ENCODE measurements at regions not wholly inside any gene's neighbourhood (a gene's known extent, or its start where the extent isn't known, plus 50 kb on each side); places are given as distances from the start of the nearest gene placed in this dataset.

GRCh38 chr9:73613092-73613701, 461.5 kb downstream of the ANXA1 start:
- Histone ChIP-seq H3K27me3 (ENCODE audit: control insufficient read depth, low read length) (no peaks in the 10 kb centered on the region), H3K9me3 (ENCODE audit: control insufficient read depth, insufficient read depth, low read length) (no peaks in the 10 kb centered on the region), H3K4me2 (ENCODE audit: low read length) (no peak overlapping the region), H3K4me3 (ENCODE audit: low read length) (no peak overlapping the region), H3K27ac (ENCODE audit: low read depth, low read length) (no peak overlapping the region), H4K20me1 (ENCODE audit: control insufficient read depth, insufficient read depth, low read depth, low read length) (no peaks in the 10 kb centered on the region), H3K9me2 (replicated peaks; ENCODE audit: control insufficient read depth, low read length) (no peaks in the 10 kb centered on the region), H3K4me1 (ENCODE audit: control insufficient read depth, low read length) (no peaks in the 10 kb centered on the region), H3K36me3 (ENCODE audit: control insufficient read depth, low read length) (no peaks in the 10 kb centered on the region), H3K79me2 (ENCODE audit: control insufficient read depth, low read length) (no peaks in the 10 kb centered on the region), H3F3A (ENCODE audit: control insufficient read depth, insufficient read depth) (no peaks in the 10 kb centered on the region)
- TF ChIP-seq, protein P1, sequence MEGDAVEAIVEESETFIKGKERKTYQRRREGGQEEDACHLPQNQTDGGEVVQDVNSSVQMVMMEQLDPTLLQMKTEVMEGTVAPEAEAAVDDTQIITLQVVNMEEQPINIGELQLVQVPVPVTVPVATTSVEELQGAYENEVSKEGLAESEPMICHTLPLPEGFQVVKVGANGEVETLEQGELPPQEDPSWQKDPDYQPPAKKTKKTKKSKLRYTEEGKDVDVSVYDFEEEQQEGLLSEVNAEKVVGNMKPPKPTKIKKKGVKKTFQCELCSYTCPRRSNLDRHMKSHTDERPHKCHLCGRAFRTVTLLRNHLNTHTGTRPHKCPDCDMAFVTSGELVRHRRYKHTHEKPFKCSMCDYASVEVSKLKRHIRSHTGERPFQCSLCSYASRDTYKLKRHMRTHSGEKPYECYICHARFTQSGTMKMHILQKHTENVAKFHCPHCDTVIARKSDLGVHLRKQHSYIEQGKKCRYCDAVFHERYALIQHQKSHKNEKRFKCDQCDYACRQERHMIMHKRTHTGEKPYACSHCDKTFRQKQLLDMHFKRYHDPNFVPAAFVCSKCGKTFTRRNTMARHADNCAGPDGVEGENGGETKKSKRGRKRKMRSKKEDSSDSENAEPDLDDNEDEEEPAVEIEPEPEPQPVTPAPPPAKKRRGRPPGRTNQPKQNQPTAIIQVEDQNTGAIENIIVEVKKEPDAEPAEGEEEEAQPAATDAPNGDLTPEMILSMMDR (IDR thresholded peaks at IDR 0.05; ENCODE audit: low read depth, low read length, poor library complexity, severe bottlenecking): no peak
- no peak for TF ChIP-seq EZH2phosphoT487 (IDR thresholded peaks at IDR 0.05; ENCODE audit: borderline replicate concordance, low read length)

- Histone ChIP-seq H3K4me2 (ENCODE audit: low read length) (no peak overlapping the region), H3K27ac (ENCODE audit: low read depth, low read length) (no peak overlapping the region), H3K4me3 (ENCODE audit: low read length) (no peak overlapping the region)
Observed at GRCh38 chr9:73615557-73615956, 463.9 kb downstream of the ANXA1 start.

DNA sequence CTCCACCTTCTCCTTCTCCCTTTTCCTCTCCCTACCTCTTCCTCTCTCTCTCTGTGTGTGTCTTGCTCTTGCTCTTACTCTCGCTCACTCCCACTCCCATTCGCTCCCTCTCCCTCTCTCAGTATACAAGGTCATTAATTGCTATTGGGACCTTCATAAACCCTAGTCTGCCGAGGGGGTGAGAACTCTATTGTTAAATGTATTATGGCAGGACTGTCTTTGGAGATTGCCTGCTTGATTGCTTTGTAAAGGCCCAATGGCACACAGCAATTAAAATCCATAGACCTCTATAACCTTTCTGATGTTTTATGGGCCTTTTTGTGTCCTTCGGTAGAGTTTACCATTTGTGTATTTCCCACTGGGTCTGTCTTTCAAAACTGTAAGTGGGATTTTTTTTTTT, 465.9 kb downstream of the ANXA1 start:
- TF ChIP-seq, protein P1 (IDR thresholded peaks at IDR 0.05; ENCODE audit: low read depth, low read length, poor library complexity, severe bottlenecking): no peak
- no peak for TF ChIP-seq EZH2phosphoT487 (IDR thresholded peaks at IDR 0.05; ENCODE audit: borderline replicate concordance, low read length)
- Histone ChIP-seq H3K27ac (ENCODE audit: low read depth, low read length) (no peak overlapping the region), H3K9me3 (ENCODE audit: control insufficient read depth, insufficient read depth, low read length) (no peaks in the 10 kb centered on the region), H3K4me3 (ENCODE audit: low read length) (no peak overlapping the region), H3K27me3 (ENCODE audit: control insufficient read depth, low read length) (no peaks in the 10 kb centered on the region), H4K20me1 (ENCODE audit: control insufficient read depth, insufficient read depth, low read depth, low read length) (no peaks in the 10 kb centered on the region), H3K4me2 (ENCODE audit: low read length) (no peak overlapping the region), H3K4me1 (ENCODE audit: control insufficient read depth, low read length) (no peaks in the 10 kb centered on the region), H3F3A (ENCODE audit: control insufficient read depth, insufficient read depth) (no peaks in the 10 kb centered on the region), H3K79me2 (ENCODE audit: control insufficient read depth, low read length) (no peaks in the 10 kb centered on the region), H3K36me3 (ENCODE audit: control insufficient read depth, low read length) (no peaks in the 10 kb centered on the region), H3K9me2 (replicated peaks; ENCODE audit: control insufficient read depth, low read length) (no peaks in the 10 kb centered on the region)

More at GRCh38 chr9:73615557-73615956, 463.9 kb downstream of the ANXA1 start:
- Histone ChIP-seq H3F3A (ENCODE audit: control insufficient read depth, insufficient read depth) (no peaks in the 10 kb centered on the region), H3K9me3 (ENCODE audit: control insufficient read depth, insufficient read depth, low read length) (no peaks in the 10 kb centered on the region), H3K27me3 (ENCODE audit: control insufficient read depth, low read length) (no peaks in the 10 kb centered on the region), H4K20me1 (ENCODE audit: control insufficient read depth, insufficient read depth, low read depth, low read length) (no peaks in the 10 kb centered on the region), H3K9me2 (replicated peaks; ENCODE audit: control insufficient read depth, low read length) (no peaks in the 10 kb centered on the region), H3K36me3 (ENCODE audit: control insufficient read depth, low read length) (no peaks in the 10 kb centered on the region), H3K79me2 (ENCODE audit: control insufficient read depth, low read length) (no peaks in the 10 kb centered on the region), H3K4me1 (ENCODE audit: control insufficient read depth, low read length) (no peaks in the 10 kb centered on the region)
- TF ChIP-seq, protein P1 (IDR thresholded peaks at IDR 0.05; ENCODE audit: low read depth, low read length, poor library complexity, severe bottlenecking): no peak
- no peak for TF ChIP-seq EZH2phosphoT487 (IDR thresholded peaks at IDR 0.05; ENCODE audit: borderline replicate concordance, low read length)

Data from DOHH2 (cell line).